GM18907 (cell line): ENCODE measurements at regions not wholly inside any gene's neighbourhood (a gene's known extent, or its start where the extent isn't known, plus 50 kb on each side); places are given as distances from the start of the nearest gene placed in this dataset.
"Not testable (repeated sequence)": the region's sequence is repeated elsewhere in the genome, so short reads cannot be mapped to it uniquely, and the experiment has no call there.

Source experiments
- ATAC-seq: cut with Tn5 transposase; IDR thresholded peaks from one replicate; pipeline ENCODE4 v1.9.1; 2021; ENCODE audit warnings: mild to moderate bottlenecking, moderate library complexity; ENCODE audit not compliant: unreplicated experiment

- no peak for ATAC-seq
Observed at GRCh38 chr5:72654231-72654630, 147.0 kb upstream of the ZNF366 start.

- ATAC-seq = no peak
Observed at GRCh38 chr5:72653586-72653985, 146.4 kb upstream of the ZNF366 start.

- no peak for ATAC-seq
Observed at GRCh38 chr5:72651779-72652178, 144.6 kb upstream of the ZNF366 start.

- ATAC-seq = no peak
Observed at GRCh38 chr5:72651109-72651508, 143.9 kb upstream of the ZNF366 start.

- no peak for ATAC-seq
Observed at GRCh38 chr5:72649449-72649848, 142.2 kb upstream of the ZNF366 start.

- ATAC-seq = no peak
Observed at GRCh38 chr5:72648480-72648879, 141.3 kb upstream of the ZNF366 start.

- ATAC-seq = no peak
Observed at GRCh38 chr5:72647806-72648205, 140.6 kb upstream of the ZNF366 start.

- ATAC-seq = no peak
Observed at GRCh38 chr5:72646246-72646866, 139.1 kb upstream of the ZNF366 start.

GRCh38 chr5:72645064-72645846, 138.0 kb upstream of the ZNF366 start:
- no peak for ATAC-seq

- no peak for ATAC-seq
Observed at GRCh38 chr5:72644296-72644695, 137.1 kb upstream of the ZNF366 start.

GRCh38 chr5:72641164-72641563, 134.0 kb upstream of the ZNF366 start:
- no peak for ATAC-seq

- no peak for ATAC-seq
Observed at GRCh38 chr5:72637058-72637457, 129.8 kb upstream of the ZNF366 start.

GRCh38 chr5:72636565-72636964, 129.4 kb upstream of the ZNF366 start:
- ATAC-seq = not testable (repeated sequence)

GRCh38 chr5:72634444-72634843, 127.2 kb upstream of the ZNF366 start:
- ATAC-seq = no peak

- ATAC-seq = no peak
Observed at GRCh38 chr5:72633649-72634048, 126.4 kb upstream of the ZNF366 start.

GRCh38 chr5:72633041-72633445, 125.8 kb upstream of the ZNF366 start:
- ATAC-seq = no peak

GRCh38 chr5:72630721-72631120, 123.5 kb upstream of the ZNF366 start:
- no peak for ATAC-seq

- ATAC-seq = no peak
Observed at GRCh38 chr5:72630081-72630480, 122.9 kb upstream of the ZNF366 start.

GRCh38 chr5:72628771-72629371, 121.7 kb upstream of the ZNF366 start:
- ATAC-seq = no peak

GRCh38 chr5:72625332-72625731, 118.1 kb upstream of the ZNF366 start:
- no peak for ATAC-seq

GRCh38 chr5:72624641-72625236, 117.5 kb upstream of the ZNF366 start:
- no peak for ATAC-seq

- no peak for ATAC-seq
Observed at GRCh38 chr5:72623936-72624335, 116.7 kb upstream of the ZNF366 start.
